A549 (cell line): ENCODE measurements at regions not wholly inside any gene's neighbourhood (a gene's known extent, or its start where the extent isn't known, plus 50 kb on each side); places are given as distances from the start of the nearest gene placed in this dataset.

ENCODE experiments used
- ATAC-seq, 2 experiments: fragments of 200-7000 bp in 1 of 2; fragments of >200 bp in 1 of 2; cut with Nextera tagmentation in 1 of 2; cut with Tn5 transposase in 1 of 2; 3 replicates each; pipeline versions ENCODE4 v1.8.0 to v1.9.1; 2018 to 2020; ENCODE audit warnings: mild to moderate bottlenecking in 1 of 2, moderate library complexity in 1 of 2
- CTCF ChIA-PET: fragments of 300-600 bp; sonication (Branson Sonifier 250); formaldehyde crosslinking; extraction: SDS; loops from one replicate; lab custom pipeline; 2021; ENCODE audit warnings: antibody characterized with exemption, inconsistent platforms; lab: Yijun Ruan, JAX
- POLR2A ChIA-PET: fragments of 350-600 bp; formaldehyde crosslinking; extraction: SDS; loops from one replicate; lab custom pipeline; 2021; ENCODE audit warnings: antibody characterized with exemption, inconsistent platforms; lab: Yijun Ruan, JAX
- DNase-seq, 2 experiments: peaks; one replicate each; pipeline versions ENCODE4 v3.0.0 to v3.0.0-alpha.2; 2011 to 2016; ENCODE audit warnings: low read depth in 1 of 2, low spot score in 1 of 2
- FAIRE-seq: peaks from 2 replicates; lab custom pipeline; 2011; peaks lifted over from hg19 to GRCh38; lab: Jason Lieb, UNC
- H3K27ac ChIP-seq, 2 experiments: fragments of >200 bp; sonication (Bioruptor Twin); formaldehyde crosslinking; 3 replicates each; pipeline ENCODE4 v1.5.1; 2016 to 2017
- H3K4me1 ChIP-seq: fragments of >200 bp; sonication (Bioruptor Twin); formaldehyde crosslinking; 3 replicates; pipeline ENCODE4 v1.6.1; 2016
- H3K4me2 ChIP-seq: fragments of >200 bp; sonication (Bioruptor Twin); formaldehyde crosslinking; 3 replicates; pipeline ENCODE4 v1.6.1; 2016
- H3K4me3 ChIP-seq: fragments of >200 bp; sonication (Bioruptor Twin); formaldehyde crosslinking; 3 replicates; pipeline ENCODE4 v1.5.1; 2016
- H3K9me3 ChIP-seq: fragments of >200 bp; sonication (Bioruptor Twin); formaldehyde crosslinking; 3 replicates; pipeline ENCODE4 v1.6.1; 2016
- ATOH8 ChIP-seq: fragments of 250-450 bp; sonication (Bioruptor Pico); IDR thresholded peaks from 2 replicates; pipeline ENCODE4 v1.5.0; 2020; ENCODE audit warnings: low read depth, mild to moderate bottlenecking, moderate library complexity
- BHLHE40 ChIP-seq: IDR thresholded peaks from 2 replicates; pipeline ENCODE4 v1.6.1; 2012; ENCODE audit warnings: low read depth, low read length, inconsistent platforms
- CBX2 ChIP-seq: fragments of 200-600 bp; sonication (generic); IDR thresholded peaks from 2 replicates; pipeline ENCODE4 v1.6.1; 2016; ENCODE audit warnings: low read depth, mild to moderate bottlenecking, borderline replicate concordance
- CBX8 ChIP-seq: fragments of 200-600 bp; sonication (generic); IDR thresholded peaks from 2 replicates; pipeline ENCODE4 v1.6.1; 2016
- FOSL2 ChIP-seq, 2 experiments: fragments of 450-650 bp in 1 of 2; fragments of >200 bp in 1 of 2; sonication (Bioruptor Twin) in 1 of 2; formaldehyde crosslinking; IDR thresholded peaks; 2 replicates each; pipeline versions ENCODE4 v1.5.0 to v1.6.1; 2016 to 2020; ENCODE audit warnings: mild to moderate bottlenecking in 1 of 2, moderate library complexity in 1 of 2
- FOXS1 ChIP-seq: fragments of 250-450 bp; sonication (Bioruptor Pico); IDR thresholded peaks from 2 replicates; pipeline ENCODE4 v1.5.0; 2020; ENCODE audit warnings: mild to moderate bottlenecking, moderate library complexity
- GATA3 ChIP-seq: IDR thresholded peaks from 2 replicates; pipeline ENCODE4 v1.6.1; 2012; ENCODE audit warnings: borderline replicate concordance
- HEYL ChIP-seq: fragments of 250-450 bp; sonication (Bioruptor Pico); IDR thresholded peaks from 2 replicates; pipeline ENCODE4 v1.8.0; 2021; ENCODE audit warnings: mild to moderate bottlenecking, moderate library complexity
- HMGXB4 ChIP-seq: fragments of 250-450 bp; sonication (Bioruptor Pico); IDR thresholded peaks from 2 replicates; pipeline ENCODE4 v1.5.0; 2021; ENCODE audit warnings: mild to moderate bottlenecking, moderate library complexity, borderline replicate concordance
- HOXB5 ChIP-seq: fragments of 250-450 bp; sonication (Bioruptor Pico); IDR thresholded peaks from 2 replicates; pipeline ENCODE4 v1.5.0; 2020; ENCODE audit warnings: mild to moderate bottlenecking, moderate library complexity
- JUNB ChIP-seq: fragments of >200 bp; sonication (Bioruptor Twin); formaldehyde crosslinking; IDR thresholded peaks from 2 replicates; pipeline ENCODE4 v1.6.1; 2016
- MAX ChIP-seq: IDR thresholded peaks from 2 replicates; pipeline ENCODE4 v1.6.1; 2012
- MAZ ChIP-seq: fragments of 150-350 bp; IDR thresholded peaks from 2 replicates; pipeline ENCODE4 v1.6.1; 2014; ENCODE audit warnings: antibody characterized with exemption, low read depth, low read length, borderline replicate concordance
- MYC ChIP-seq: IDR thresholded peaks from 2 replicates; pipeline ENCODE4 v1.6.1; 2012; ENCODE audit warnings: mild to moderate bottlenecking, inconsistent platforms, low read length, improper control_type of control experiment, borderline replicate concordance
- PBX3 ChIP-seq: IDR thresholded peaks from 2 replicates; pipeline ENCODE4 v1.6.1; 2012
- POLR2AphosphoS2 ChIP-seq: conservative IDR thresholded peaks from 2 replicates; pipeline ENCODE4 v1.6.1; 2012; ENCODE audit warnings: low read length, improper control_type of control experiment, inconsistent platforms
- RNF2 ChIP-seq: fragments of 200-600 bp; sonication (generic); IDR thresholded peaks from 2 replicates; pipeline ENCODE4 v1.6.1; 2016; ENCODE audit warnings: low read depth, mild to moderate bottlenecking, antibody characterized with exemption, moderate library complexity, borderline replicate concordance
- SREBF2 ChIP-seq: fragments of 450-650 bp; IDR thresholded peaks from 2 replicates; pipeline ENCODE4 v1.6.1; 2014; ENCODE audit warnings: mild to moderate bottlenecking, moderate library complexity
- USF2 ChIP-seq: fragments of 450-650 bp; IDR thresholded peaks from 2 replicates; pipeline ENCODE4 v1.6.1; 2014; ENCODE audit warnings: antibody characterized with exemption
- ZFP36 ChIP-seq: fragments of 450-650 bp; IDR thresholded peaks from 2 replicates; pipeline ENCODE4 v1.6.1; 2014; ENCODE audit warnings: borderline replicate concordance; ENCODE audit not compliant: partially characterized antibody
- ZSCAN20 ChIP-seq: fragments of 250-450 bp; sonication (Bioruptor Pico); IDR thresholded peaks from 2 replicates; pipeline ENCODE4 v1.8.0; 2022; ENCODE audit warnings: mild to moderate bottlenecking, moderate library complexity
- WGBS: methylation state at CpG from one replicate; pipeline ENCODE4 v1.1.6; 2017; ENCODE audit errors: missing lambda C conversion rate; 5-methylcytosine and 5-hydroxymethylcytosine counted together

- no peaks in the 10 kb centered on the region for H3K9me3 ChIP-seq
- POLR2A ChIA-PET = no interaction called here
- no peak overlapping the region for H3K4me3 ChIP-seq
- no peaks in the 10 kb centered on the region for H3K4me1 ChIP-seq
- DNase-seq (no peak), ATAC-seq (no peak), FAIRE-seq (no peak)
- no peak overlapping the region for H3K27ac ChIP-seq
- CTCF ChIA-PET = interaction anchor here (1.0 kb wide), 1 partner anchor 128 kb away, joined by 3 read pairs; no protein-coding TSS in a partner anchor
- no peak overlapping the region for H3K4me2 ChIP-seq
- WGBS = 0% methylated on average over 2 of the region's 2 CpGs
- TF ChIP-seq ATOH8 (no peak), HOXB5 (CRISPR knock-in tag) (no peak), HMGXB4 (CRISPR knock-in tag) (no peak), CBX8 (no peak)
Observed at GRCh38 chr14:37969511-37969979, 238.2 kb upstream of the SSTR1 start.

GRCh38 chr14:37970696-37971095 is 237.0 kb upstream of the SSTR1 start:
- WGBS = 26% methylated on average over 4 of the region's 4 CpGs
- DNase-seq (no peak), ATAC-seq (no peak), FAIRE-seq (no peak)
- Histone ChIP-seq H3K4me3 (no peak overlapping the region), H3K9me3 (no peaks in the 10 kb centered on the region), H3K4me2 (no peak overlapping the region), H3K4me1 (no peaks in the 10 kb centered on the region), H3K27ac (no peak overlapping the region)
- POLR2A ChIA-PET = no interaction called here
- TF ChIP-seq ZFP36 (no peak), MYC (no peak), BHLHE40 (no peak), PBX3 (no peak), POLR2AphosphoS2 (no peak), GATA3 (no peak), HOXB5 (CRISPR knock-in tag) (no peak), ZSCAN20 (CRISPR knock-in tag) (no peak), JUNB (no peak), CBX2 (no peak), MAZ (no peak), MAX (no peak), RNF2 (no peak), FOXS1 (CRISPR knock-in tag) (no peak), FOSL2 (IDR thresholded peaks at IDR 0.05) (no peak), FOSL2 (CRISPR knock-in tag; IDR thresholded peaks at IDR 0.05) (no peak), HEYL (no peak), USF2 (no peak), SREBF2 (no peak)
- CTCF ChIA-PET = no interaction called here
